ENCODE measurements at regions not wholly inside any gene's neighbourhood (a gene's known extent, or its start where the extent isn't known, plus 50 kb on each side); places are given as distances from the start of the nearest gene placed in this dataset.

- Histone ChIP-seq H3K36me3 (ENCODE audit: insufficient read depth, low read length) (no peaks in the 10 kb centered on the region), H3K9me3 (replicated peaks; ENCODE audit: low read length) (no peaks in the 10 kb centered on the region), H3K9ac (ENCODE audit: low read depth, low read length) (no peak overlapping the region), H3K4me2 (ENCODE audit: low read length) (no peak overlapping the region), H3K4me3 (ENCODE audit: low read length) (no peak overlapping the region), H3K27me3 (ENCODE audit: control insufficient read depth, insufficient read depth, low read length) (no peaks in the 10 kb centered on the region), H3K4me1 (ENCODE audit: control insufficient read depth, insufficient read depth, low read length) (no peaks in the 10 kb centered on the region)
Measured at GRCh38 chr1:214934045-214934444, 148.5 kb upstream of the KCNK2 start.

DNA sequence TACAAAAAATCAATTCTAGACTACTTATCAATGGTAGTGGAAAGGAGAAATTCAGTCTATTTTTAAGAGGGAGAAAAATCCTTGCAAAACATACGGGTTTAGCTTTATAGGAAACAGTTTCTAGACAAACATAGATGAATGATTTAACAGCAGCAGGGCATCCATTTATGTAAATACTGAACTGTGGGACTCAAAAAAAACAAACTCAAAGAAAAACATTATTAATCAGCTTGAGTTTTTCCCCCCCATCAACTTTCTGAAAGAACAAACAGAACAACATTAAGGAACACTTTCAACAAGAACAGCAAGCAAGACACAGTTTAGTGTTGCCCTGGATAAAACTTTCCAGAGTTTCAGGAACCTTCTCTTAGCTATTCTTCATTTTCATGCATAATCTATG is 147.3 kb upstream of the KCNK2 start:
- H3K4me1 ChIP-seq (ENCODE audit: control insufficient read depth, insufficient read depth, low read length) = no peaks in the 10 kb centered on the region
- no peak overlapping the region for H3K4me3 ChIP-seq (ENCODE audit: low read length)
- no peaks in the 10 kb centered on the region for H3K9me3 ChIP-seq (replicated peaks; ENCODE audit: low read length)
- no peak overlapping the region for H3K9ac ChIP-seq (ENCODE audit: low read depth, low read length)
- no peaks in the 10 kb centered on the region for H3K36me3 ChIP-seq (ENCODE audit: insufficient read depth, low read length)
- H3K27me3 ChIP-seq (ENCODE audit: control insufficient read depth, insufficient read depth, low read length) = no peaks in the 10 kb centered on the region
- no peak overlapping the region for H3K4me2 ChIP-seq (ENCODE audit: low read length)

GRCh38 chr1:214939180-214939579 is 143.4 kb upstream of the KCNK2 start:
- Histone ChIP-seq H3K36me3 (ENCODE audit: insufficient read depth, low read length) (no peaks in the 10 kb centered on the region), H3K4me3 (ENCODE audit: low read length) (no peak overlapping the region), H3K4me1 (ENCODE audit: control insufficient read depth, insufficient read depth, low read length) (no peaks in the 10 kb centered on the region), H3K9ac (ENCODE audit: low read depth, low read length) (no peak overlapping the region), H3K27me3 (ENCODE audit: control insufficient read depth, insufficient read depth, low read length) (no peaks in the 10 kb centered on the region), H3K9me3 (replicated peaks; ENCODE audit: low read length) (no peaks in the 10 kb centered on the region), H3K4me2 (ENCODE audit: low read length) (no peak overlapping the region)

DNA sequence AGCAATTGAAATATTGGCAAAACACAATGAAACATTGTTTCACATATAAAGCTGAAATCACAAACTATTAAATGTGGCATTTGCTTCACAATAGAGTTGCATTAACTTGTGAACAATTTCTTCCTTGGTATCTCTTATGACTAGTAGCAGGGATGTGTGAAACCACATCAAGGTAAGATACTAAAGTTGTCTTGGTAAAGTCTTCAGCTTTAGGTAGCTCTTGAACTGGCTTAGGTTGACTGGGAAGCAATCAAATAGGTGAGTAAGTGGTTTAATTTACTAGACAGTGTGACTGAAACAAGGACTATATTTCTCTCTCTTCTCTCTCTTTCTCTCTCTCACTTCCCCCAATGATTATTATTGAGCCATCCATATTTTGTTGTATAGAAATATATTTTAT is 141.5 kb upstream of the KCNK2 start:
- no peak overlapping the region for H3K4me2 ChIP-seq (ENCODE audit: low read length)

GRCh38 chr1:214943054-214943453 is 139.5 kb upstream of the KCNK2 start:
- no peaks in the 10 kb centered on the region for H3K27me3 ChIP-seq (ENCODE audit: control insufficient read depth, insufficient read depth, low read length)
- no peak overlapping the region for H3K9ac ChIP-seq (ENCODE audit: low read depth, low read length)
- no peak overlapping the region for H3K4me3 ChIP-seq (ENCODE audit: low read length)
- H3K4me1 ChIP-seq (ENCODE audit: control insufficient read depth, insufficient read depth, low read length) = no peaks in the 10 kb centered on the region
- no peaks in the 10 kb centered on the region for H3K36me3 ChIP-seq (ENCODE audit: insufficient read depth, low read length)
- H3K9me3 ChIP-seq (replicated peaks; ENCODE audit: low read length) = no peaks in the 10 kb centered on the region
- no peak overlapping the region for H3K4me2 ChIP-seq (ENCODE audit: low read length)

More for the DNA sequence above, 141.5 kb upstream of the KCNK2 start:
- no peaks in the 10 kb centered on the region for H3K27me3 ChIP-seq (ENCODE audit: control insufficient read depth, insufficient read depth, low read length)
- H3K4me1 ChIP-seq (ENCODE audit: control insufficient read depth, insufficient read depth, low read length) = no peaks in the 10 kb centered on the region
- no peak overlapping the region for H3K4me3 ChIP-seq (ENCODE audit: low read length)
- no peaks in the 10 kb centered on the region for H3K9me3 ChIP-seq (replicated peaks; ENCODE audit: low read length)
- no peak overlapping the region for H3K9ac ChIP-seq (ENCODE audit: low read depth, low read length)
- no peaks in the 10 kb centered on the region for H3K36me3 ChIP-seq (ENCODE audit: insufficient read depth, low read length)

- no peaks in the 10 kb centered on the region for H3K27me3 ChIP-seq (ENCODE audit: control insufficient read depth, insufficient read depth, low read length)
Measured at GRCh38 chr1:214946615-214947014, 135.9 kb upstream of the KCNK2 start.

GRCh38 chr1:214952648-214953047 is 129.9 kb upstream of the KCNK2 start:
- peaks cover 5% of the 10 kb centered on the region for H3K9me3 ChIP-seq (replicated peaks; ENCODE audit: low read length)
- peaks cover 11% of the 10 kb centered on the region for H3K4me1 ChIP-seq (ENCODE audit: control insufficient read depth, insufficient read depth, low read length)
- H3K4me3 ChIP-seq (ENCODE audit: low read length) = no peak overlapping the region
- no peaks in the 10 kb centered on the region for H3K36me3 ChIP-seq (ENCODE audit: insufficient read depth, low read length)
- H3K27me3 ChIP-seq (ENCODE audit: control insufficient read depth, insufficient read depth, low read length) = no peaks in the 10 kb centered on the region
- no peak overlapping the region for H3K9ac ChIP-seq (ENCODE audit: low read depth, low read length)
- no peak overlapping the region for H3K4me2 ChIP-seq (ENCODE audit: low read length)

More at GRCh38 chr1:214946615-214947014, 135.9 kb upstream of the KCNK2 start:
- no peak overlapping the region for H3K4me3 ChIP-seq (ENCODE audit: low read length)
- no peak overlapping the region for H3K9ac ChIP-seq (ENCODE audit: low read depth, low read length)
- no peaks in the 10 kb centered on the region for H3K4me1 ChIP-seq (ENCODE audit: control insufficient read depth, insufficient read depth, low read length)
- no peak overlapping the region for H3K4me2 ChIP-seq (ENCODE audit: low read length)
- H3K36me3 ChIP-seq (ENCODE audit: insufficient read depth, low read length) = no peaks in the 10 kb centered on the region
- no peaks in the 10 kb centered on the region for H3K9me3 ChIP-seq (replicated peaks; ENCODE audit: low read length)

GRCh38 chr1:214953901-214954616 is 128.5 kb upstream of the KCNK2 start:
- Histone ChIP-seq H3K4me3 (ENCODE audit: low read length) (no peak overlapping the region), H3K9me3 (replicated peaks; ENCODE audit: low read length) (peaks cover 5% of the 10 kb centered on the region), H3K36me3 (ENCODE audit: insufficient read depth, low read length) (no peaks in the 10 kb centered on the region), H3K9ac (ENCODE audit: low read depth, low read length) (no peak overlapping the region), H3K27me3 (ENCODE audit: control insufficient read depth, insufficient read depth, low read length) (no peaks in the 10 kb centered on the region), H3K4me2 (ENCODE audit: low read length) (no peak overlapping the region), H3K4me1 (ENCODE audit: control insufficient read depth, insufficient read depth, low read length) (peaks cover 25% of the 10 kb centered on the region)

- Histone ChIP-seq H3K4me3 (ENCODE audit: low read length) (no peak overlapping the region), H3K4me2 (ENCODE audit: low read length) (no peak overlapping the region), H3K9me3 (replicated peaks; ENCODE audit: low read length) (peaks cover 5% of the 10 kb centered on the region), H3K9ac (ENCODE audit: low read depth, low read length) (no peak overlapping the region), H3K4me1 (ENCODE audit: control insufficient read depth, insufficient read depth, low read length) (peaks cover 25% of the 10 kb centered on the region), H3K27me3 (ENCODE audit: control insufficient read depth, insufficient read depth, low read length) (no peaks in the 10 kb centered on the region), H3K36me3 (ENCODE audit: insufficient read depth, low read length) (no peaks in the 10 kb centered on the region)
Measured at GRCh38 chr1:214954617-214954949, 128.0 kb upstream of the KCNK2 start.

DNA sequence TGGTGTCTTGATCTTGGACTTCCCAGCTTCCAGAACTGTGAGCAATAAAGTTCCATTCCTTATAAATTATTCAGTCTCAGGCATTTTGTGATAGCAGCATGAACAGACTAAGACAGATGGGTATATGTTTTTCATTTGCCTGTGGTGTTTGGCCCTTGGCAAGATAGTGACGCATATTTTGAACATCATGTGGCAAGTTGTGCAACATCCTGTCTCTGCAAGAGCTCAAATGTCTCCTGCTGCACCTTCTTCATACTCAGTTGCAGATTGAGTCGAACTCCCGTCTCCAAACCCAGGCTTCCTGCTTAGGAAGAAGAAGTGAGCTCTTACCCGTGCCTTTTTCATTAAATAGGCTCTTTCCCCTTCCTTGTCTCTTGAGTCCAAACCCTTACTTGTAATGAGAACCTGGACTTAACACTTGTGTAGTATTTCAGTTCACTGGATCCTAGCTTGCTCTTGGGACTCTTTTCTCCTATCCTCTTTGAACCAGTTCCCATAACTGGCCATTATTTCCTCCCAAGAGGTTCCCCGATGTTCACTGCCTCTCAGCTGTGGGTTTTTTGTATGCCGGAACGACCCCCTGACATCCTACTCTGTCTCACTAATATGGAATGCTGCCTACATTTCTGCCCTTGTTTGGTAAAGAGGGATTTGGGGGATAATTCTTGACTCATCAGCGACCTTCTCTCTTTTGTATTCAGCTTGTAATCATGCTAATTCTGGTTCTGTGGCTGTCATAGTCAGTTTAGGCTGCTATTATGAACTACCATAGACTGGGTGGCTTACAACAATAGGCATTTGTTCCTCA is 125.0 kb upstream of the KCNK2 start:
- Histone ChIP-seq H3K4me2 (ENCODE audit: low read length) (peak overlapping the region; percentile 58), H3K9ac (ENCODE audit: low read depth, low read length) (peak overlapping the region; percentile 71), H3K4me3 (ENCODE audit: low read length) (peak overlapping the region; percentile 19)

GRCh38 chr1:214958486-214958885 is 124.1 kb upstream of the KCNK2 start:
- H3K9me3 ChIP-seq (replicated peaks; ENCODE audit: low read length) = peaks cover 5% of the 10 kb centered on the region
- peaks cover 25% of the 10 kb centered on the region for H3K4me1 ChIP-seq (ENCODE audit: control insufficient read depth, insufficient read depth, low read length)
- H3K4me3 ChIP-seq (ENCODE audit: low read length) = no peak overlapping the region
- no peaks in the 10 kb centered on the region for H3K27me3 ChIP-seq (ENCODE audit: control insufficient read depth, insufficient read depth, low read length)
- H3K36me3 ChIP-seq (ENCODE audit: insufficient read depth, low read length) = no peaks in the 10 kb centered on the region
- H3K9ac ChIP-seq (ENCODE audit: low read depth, low read length) = peak overlapping the region; percentile 71
- no peak overlapping the region for H3K4me2 ChIP-seq (ENCODE audit: low read length)

More for the DNA sequence above, 125.0 kb upstream of the KCNK2 start:
- Histone ChIP-seq H3K4me1 (ENCODE audit: control insufficient read depth, insufficient read depth, low read length) (peaks cover 25% of the 10 kb centered on the region), H3K9me3 (replicated peaks; ENCODE audit: low read length) (peaks cover 5% of the 10 kb centered on the region), H3K36me3 (ENCODE audit: insufficient read depth, low read length) (no peaks in the 10 kb centered on the region), H3K27me3 (ENCODE audit: control insufficient read depth, insufficient read depth, low read length) (no peaks in the 10 kb centered on the region)

- Histone ChIP-seq H3K4me3 (ENCODE audit: low read length) (no peak overlapping the region), H3K27me3 (ENCODE audit: control insufficient read depth, insufficient read depth, low read length) (no peaks in the 10 kb centered on the region), H3K4me1 (ENCODE audit: control insufficient read depth, insufficient read depth, low read length) (peaks cover 14% of the 10 kb centered on the region)
Measured at GRCh38 chr1:214966346-214966745, 116.2 kb upstream of the KCNK2 start.

More at GRCh38 chr1:214966346-214966745, 116.2 kb upstream of the KCNK2 start:
- Histone ChIP-seq H3K36me3 (ENCODE audit: insufficient read depth, low read length) (no peaks in the 10 kb centered on the region), H3K9me3 (replicated peaks; ENCODE audit: low read length) (no peaks in the 10 kb centered on the region), H3K4me2 (ENCODE audit: low read length) (no peak overlapping the region), H3K9ac (ENCODE audit: low read depth, low read length) (no peak overlapping the region)
